Muscle of leg (tissue), 3 donors: ENCODE measurements at regions not wholly inside any gene's neighbourhood (a gene's known extent, or its start where the extent isn't known, plus 50 kb on each side); places are given as distances from the start of the nearest gene placed in this dataset.
"Not testable (repeated sequence)": the region's sequence is repeated elsewhere in the genome, so short reads cannot be mapped to it uniquely, and the experiment has no call there.

Experiments used
- DNase-seq: peaks from one replicate; pipeline ENCODE4 v3.0.0; 2013
- H3K27ac ChIP-seq: one replicate; pipeline ENCODE4 v1.5.1; 2013; ENCODE audit warnings: mild to moderate bottlenecking, low read length, control low read depth
- H3K27me3 ChIP-seq: one replicate; pipeline ENCODE4 v1.6.1; 2013; ENCODE audit warnings: low read length; ENCODE audit not compliant: control insufficient read depth, insufficient read depth
- H3K36me3 ChIP-seq: one replicate; pipeline ENCODE4 v1.6.1; 2013; ENCODE audit warnings: low read length; ENCODE audit not compliant: control insufficient read depth, insufficient read depth
- H3K4me1 ChIP-seq: one replicate; pipeline ENCODE4 v1.6.1; 2013; ENCODE audit warnings: low read length; ENCODE audit not compliant: control insufficient read depth, insufficient read depth
- H3K4me3 ChIP-seq: one replicate; pipeline ENCODE4 v1.5.1; 2013; ENCODE audit warnings: low read length, control low read depth
- H3K9me3 ChIP-seq: replicated peaks from 2 replicates; pipeline ENCODE4 v1.6.1; 2013; ENCODE audit warnings: low read depth, low read length; ENCODE audit not compliant: control insufficient read depth
- WGBS: methylation state at CpG from one replicate; pipeline ENCODE4 v1.1.5; 2013; ENCODE audit warnings: missing lambda C conversion rate; ENCODE audit not compliant: insufficient coverage; 5-methylcytosine and 5-hydroxymethylcytosine counted together

- Histone ChIP-seq H3K27me3 (no peaks in the 10 kb centered on the region), H3K36me3 (no peaks in the 10 kb centered on the region), H3K9me3 (no peaks in the 10 kb centered on the region), H3K4me1 (no peaks in the 10 kb centered on the region), H3K4me3 (no peak overlapping the region), H3K27ac (no peak overlapping the region)
- DNase-seq = no peak
- WGBS = no CpG with 5 or more reads among the region's 4 CpGs
These were observed 229.5 kb upstream of the TMEFF2 start for GRCh38 chr2:192424243-192424642.

- no peaks in the 10 kb centered on the region for H3K4me1 ChIP-seq
- no peaks in the 10 kb centered on the region for H3K36me3 ChIP-seq
- peaks cover 2% of the 10 kb centered on the region for H3K9me3 ChIP-seq
- WGBS = no CpG with 5 or more reads among the region's 2 CpGs
- DNase-seq = peak; percentile 77
- H3K4me3 ChIP-seq = no peak overlapping the region
- no peak overlapping the region for H3K27ac ChIP-seq
- no peaks in the 10 kb centered on the region for H3K27me3 ChIP-seq
These were observed 225.1 kb upstream of the TMEFF2 start for GRCh38 chr2:192419786-192420185.

GRCh38 chr2:192416060-192416459 lies 221.3 kb upstream of the TMEFF2 start:
- Histone ChIP-seq H3K4me1 (no peaks in the 10 kb centered on the region), H3K27ac (no peak overlapping the region), H3K9me3 (peaks cover 9% of the 10 kb centered on the region), H3K27me3 (no peaks in the 10 kb centered on the region), H3K4me3 (no peak overlapping the region), H3K36me3 (no peaks in the 10 kb centered on the region)
- 80% methylated on average over 2 of the region's 4 CpGs for WGBS
- DNase-seq = peak; percentile 59

GRCh38 chr2:192414794-192415193 lies 220.1 kb upstream of the TMEFF2 start:
- WGBS = 88% methylated on average over 15 of the region's 18 CpGs
- Histone ChIP-seq H3K36me3 (no peaks in the 10 kb centered on the region), H3K4me3 (no peak overlapping the region), H3K27me3 (no peaks in the 10 kb centered on the region), H3K4me1 (no peaks in the 10 kb centered on the region), H3K27ac (no peak overlapping the region), H3K9me3 (peaks cover 9% of the 10 kb centered on the region)
- DNase-seq = no peak

GRCh38 chr2:192413812-192414681 lies 219.3 kb upstream of the TMEFF2 start:
- 93% methylated on average over 12 of the region's 13 CpGs for WGBS
- Histone ChIP-seq H3K27ac (no peak overlapping the region), H3K9me3 (peaks cover 9% of the 10 kb centered on the region), H3K4me1 (no peaks in the 10 kb centered on the region), H3K36me3 (no peaks in the 10 kb centered on the region), H3K4me3 (no peak overlapping the region), H3K27me3 (no peaks in the 10 kb centered on the region)
- DNase-seq = no peak

GRCh38 chr2:192412866-192413265 lies 218.1 kb upstream of the TMEFF2 start:
- not testable (repeated sequence) for H3K9me3 ChIP-seq, H3K36me3 ChIP-seq, H3K27me3 ChIP-seq, DNase-seq, H3K4me3 ChIP-seq, H3K4me1 ChIP-seq, H3K27ac ChIP-seq
- WGBS = 93% methylated on average over 3 of the region's 10 CpGs

GRCh38 chr2:192412394-192412793 lies 217.7 kb upstream of the TMEFF2 start:
- Histone ChIP-seq H3K36me3 (no peaks in the 10 kb centered on the region), H3K4me1 (no peaks in the 10 kb centered on the region), H3K4me3 (no peak overlapping the region), H3K9me3 (peaks cover 9% of the 10 kb centered on the region), H3K27ac (no peak overlapping the region), H3K27me3 (no peaks in the 10 kb centered on the region)
- DNase-seq = no peak

- no CpG with 5 or more reads among the region's 1 CpG for WGBS
- no peaks in the 10 kb centered on the region for H3K4me1 ChIP-seq
- no peak overlapping the region for H3K4me3 ChIP-seq
- H3K36me3 ChIP-seq = no peaks in the 10 kb centered on the region
- no peak overlapping the region for H3K27ac ChIP-seq
- DNase-seq = no peak
- no peaks in the 10 kb centered on the region for H3K27me3 ChIP-seq
- H3K9me3 ChIP-seq = peaks cover 9% of the 10 kb centered on the region
These were observed 217.0 kb upstream of the TMEFF2 start for GRCh38 chr2:192411755-192412154.

- Histone ChIP-seq H3K4me1 (no peaks in the 10 kb centered on the region), H3K27ac (no peak overlapping the region)
These were observed 215.6 kb upstream of the TMEFF2 start for GRCh38 chr2:192410319-192410718.

GRCh38 chr2:192407692-192408091 lies 213.0 kb upstream of the TMEFF2 start:
- Histone ChIP-seq H3K9me3 (no peaks in the 10 kb centered on the region), H3K4me1 (no peaks in the 10 kb centered on the region), H3K4me3 (no peak overlapping the region), H3K36me3 (no peaks in the 10 kb centered on the region), H3K27ac (no peak overlapping the region), H3K27me3 (no peaks in the 10 kb centered on the region)
- WGBS = no CpG with 5 or more reads among the region's 5 CpGs
- no peak for DNase-seq

More at GRCh38 chr2:192410319-192410718, 215.6 kb upstream of the TMEFF2 start:
- H3K36me3 ChIP-seq = no peaks in the 10 kb centered on the region
- H3K9me3 ChIP-seq = peaks cover 9% of the 10 kb centered on the region
- DNase-seq = no peak
- no peaks in the 10 kb centered on the region for H3K27me3 ChIP-seq
- H3K4me3 ChIP-seq = no peak overlapping the region

GRCh38 chr2:192398236-192398635 lies 203.5 kb upstream of the TMEFF2 start:
- Histone ChIP-seq H3K9me3 (no peaks in the 10 kb centered on the region), H3K27ac (no peak overlapping the region), H3K27me3 (no peaks in the 10 kb centered on the region), H3K36me3 (no peaks in the 10 kb centered on the region), H3K4me1 (no peaks in the 10 kb centered on the region), H3K4me3 (no peak overlapping the region)
- DNase-seq = no peak
- WGBS = no CpG with 5 or more reads among the region's 6 CpGs
